ENCODE measurements at regions not wholly inside any gene's neighbourhood (a gene's known extent, or its start where the extent isn't known, plus 50 kb on each side); places are given as distances from the start of the nearest gene placed in this dataset.

DNA sequence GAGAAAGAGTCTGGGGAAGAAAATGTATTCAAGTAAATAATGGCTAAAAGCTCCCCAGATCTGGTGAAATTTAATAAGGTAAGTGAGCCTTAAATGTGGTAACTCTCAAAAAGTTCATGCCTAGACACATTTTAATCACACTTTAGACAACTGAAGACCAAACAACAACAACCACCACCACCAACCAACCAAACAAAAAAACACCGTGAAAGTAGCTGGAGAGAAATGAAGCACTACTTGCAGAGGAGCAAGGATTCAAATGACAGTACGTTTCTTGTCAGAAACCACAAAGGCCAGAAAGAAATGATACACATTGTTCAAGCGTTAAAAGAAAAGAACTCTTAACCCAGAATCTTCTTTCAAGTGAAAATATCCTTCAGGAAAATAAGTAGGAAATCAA lies 208.3 kb downstream of the MYRFL start:
- TF ChIP-seq, protein P1, sequence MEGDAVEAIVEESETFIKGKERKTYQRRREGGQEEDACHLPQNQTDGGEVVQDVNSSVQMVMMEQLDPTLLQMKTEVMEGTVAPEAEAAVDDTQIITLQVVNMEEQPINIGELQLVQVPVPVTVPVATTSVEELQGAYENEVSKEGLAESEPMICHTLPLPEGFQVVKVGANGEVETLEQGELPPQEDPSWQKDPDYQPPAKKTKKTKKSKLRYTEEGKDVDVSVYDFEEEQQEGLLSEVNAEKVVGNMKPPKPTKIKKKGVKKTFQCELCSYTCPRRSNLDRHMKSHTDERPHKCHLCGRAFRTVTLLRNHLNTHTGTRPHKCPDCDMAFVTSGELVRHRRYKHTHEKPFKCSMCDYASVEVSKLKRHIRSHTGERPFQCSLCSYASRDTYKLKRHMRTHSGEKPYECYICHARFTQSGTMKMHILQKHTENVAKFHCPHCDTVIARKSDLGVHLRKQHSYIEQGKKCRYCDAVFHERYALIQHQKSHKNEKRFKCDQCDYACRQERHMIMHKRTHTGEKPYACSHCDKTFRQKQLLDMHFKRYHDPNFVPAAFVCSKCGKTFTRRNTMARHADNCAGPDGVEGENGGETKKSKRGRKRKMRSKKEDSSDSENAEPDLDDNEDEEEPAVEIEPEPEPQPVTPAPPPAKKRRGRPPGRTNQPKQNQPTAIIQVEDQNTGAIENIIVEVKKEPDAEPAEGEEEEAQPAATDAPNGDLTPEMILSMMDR (IDR thresholded peaks at IDR 0.05; ENCODE audit: low read depth, low read length), result no peak
- H3K4me3 ChIP-seq (replicated peaks in 1 of 2; ENCODE audit: low read depth in 2 of 2, low read length in 2 of 2), result no peak overlapping the region
- DNase-seq (ENCODE audit: low read depth in 2 of 2), result no peak

DNA sequence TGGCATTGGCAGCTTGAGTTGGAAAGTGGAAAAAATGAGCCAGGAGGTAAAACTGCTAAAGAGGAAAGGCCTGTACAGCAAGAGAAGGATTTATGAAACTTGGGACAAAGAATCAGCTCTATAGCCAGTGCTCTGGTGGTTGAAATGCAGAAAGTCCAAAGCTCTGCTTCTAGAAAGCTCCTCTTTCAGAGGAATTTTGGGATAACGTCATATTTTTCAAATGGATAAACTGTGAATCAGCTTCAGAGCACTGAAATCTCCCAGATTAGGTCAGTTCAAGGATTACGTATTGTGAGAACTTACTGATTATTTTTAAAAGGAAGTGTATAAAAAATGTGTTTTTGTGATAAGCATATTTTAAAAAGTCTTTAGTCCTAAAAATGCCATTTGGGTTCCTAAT lies 203.1 kb upstream of the CNOT2 start:
- H3K4me3 ChIP-seq (replicated peaks in 1 of 2; ENCODE audit: low read depth in 2 of 2, low read length in 2 of 2), result no peak overlapping the region
- peak; percentile 76 to 82 for DNase-seq (ENCODE audit: low read depth in 2 of 2)
- TF ChIP-seq, protein P1 (IDR thresholded peaks at IDR 0.05; ENCODE audit: low read depth, low read length), result peak; percentile 25

DNA sequence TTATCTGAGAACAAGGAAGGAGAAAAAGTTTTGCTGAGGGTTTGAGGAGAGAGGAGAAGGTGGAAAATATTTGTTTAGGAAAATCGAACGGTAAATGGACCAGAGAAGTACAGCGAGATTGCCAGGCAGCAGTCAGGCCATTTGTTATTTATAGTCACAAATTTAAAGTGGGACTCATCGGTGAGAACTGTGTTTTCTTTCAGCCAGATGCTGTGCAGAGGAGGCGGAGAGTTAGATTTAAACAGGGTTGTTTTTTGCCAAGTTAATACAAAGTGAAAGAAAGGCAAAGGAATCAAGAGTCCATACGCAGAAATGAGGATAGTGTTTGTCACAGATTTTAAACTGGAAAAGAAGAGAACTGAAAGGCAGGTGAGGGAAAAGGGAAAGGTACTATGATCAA lies 200.6 kb upstream of the CNOT2 start:
- DNase-seq (ENCODE audit: low read depth in 2 of 2), result no peak
- TF ChIP-seq, protein P1 (IDR thresholded peaks at IDR 0.05; ENCODE audit: low read depth, low read length), result no peak

DNA sequence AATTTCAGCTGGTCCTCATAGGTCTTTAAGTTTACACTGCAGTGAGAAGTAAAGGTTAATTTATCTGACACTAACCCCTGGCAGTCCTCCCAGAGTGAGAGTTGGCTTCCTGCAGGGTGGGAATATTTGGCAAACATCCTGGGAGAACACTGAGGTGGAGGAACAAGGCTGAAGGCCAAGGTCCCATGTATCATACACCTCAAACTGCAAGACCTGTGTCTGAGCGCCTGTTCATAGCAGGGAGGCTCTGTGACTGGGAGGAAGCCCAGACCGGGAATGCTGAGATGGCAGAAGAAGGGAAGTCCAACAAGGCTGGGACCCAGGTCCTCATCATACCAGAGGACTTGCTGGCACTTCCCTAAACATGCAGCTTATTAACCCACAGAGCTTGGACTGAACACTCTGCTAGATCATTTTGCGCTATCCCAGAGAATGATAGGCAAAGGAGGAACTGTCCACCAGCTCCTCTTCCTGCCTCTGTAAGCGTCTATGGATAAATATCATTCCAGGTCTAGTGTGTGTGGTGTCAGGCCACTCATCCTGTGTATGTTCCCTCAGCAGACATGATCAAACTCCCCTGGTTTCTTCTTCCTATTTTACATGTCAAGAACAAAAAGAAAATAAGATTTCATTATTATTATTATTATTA lies 199.6 kb upstream of the CNOT2 start:
- TF ChIP-seq, protein P1 (IDR thresholded peaks at IDR 0.05; ENCODE audit: low read depth, low read length), result no peak
- peak; percentile 2 to 49 for DNase-seq (ENCODE audit: low read depth in 2 of 2)
- no peak overlapping the region for H3K4me3 ChIP-seq (replicated peaks in 1 of 2; ENCODE audit: low read depth in 2 of 2, low read length in 2 of 2)

More for the DNA sequence above, 200.6 kb upstream of the CNOT2 start:
- H3K4me3 ChIP-seq (replicated peaks in 1 of 2; ENCODE audit: low read depth in 2 of 2, low read length in 2 of 2), result no peak overlapping the region

DNA sequence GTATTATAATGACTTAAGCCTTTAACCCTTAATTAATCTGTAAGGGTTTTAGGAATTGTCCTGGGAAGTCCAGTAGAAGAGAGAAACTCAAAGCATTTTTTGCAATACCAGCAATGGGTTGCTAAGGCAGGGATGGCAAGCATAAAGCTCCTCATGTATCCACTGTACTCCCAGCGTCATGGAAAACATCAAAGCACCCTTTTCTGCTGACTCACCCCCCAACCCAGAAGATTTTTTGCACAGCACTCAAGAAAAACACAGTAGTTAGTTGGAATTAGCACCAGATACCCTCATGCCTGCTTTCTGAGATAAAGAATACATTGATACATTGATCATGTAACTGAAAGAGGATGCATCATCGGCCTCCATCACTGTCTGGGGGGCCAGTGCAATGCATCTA lies 199.1 kb upstream of the CNOT2 start:
- no peak overlapping the region for H3K4me3 ChIP-seq (replicated peaks in 1 of 2; ENCODE audit: low read depth in 2 of 2, low read length in 2 of 2)
- TF ChIP-seq, protein P1 (IDR thresholded peaks at IDR 0.05; ENCODE audit: low read depth, low read length), result no peak
- peak; percentile 32 to 39 for DNase-seq (ENCODE audit: low read depth in 2 of 2)

DNA sequence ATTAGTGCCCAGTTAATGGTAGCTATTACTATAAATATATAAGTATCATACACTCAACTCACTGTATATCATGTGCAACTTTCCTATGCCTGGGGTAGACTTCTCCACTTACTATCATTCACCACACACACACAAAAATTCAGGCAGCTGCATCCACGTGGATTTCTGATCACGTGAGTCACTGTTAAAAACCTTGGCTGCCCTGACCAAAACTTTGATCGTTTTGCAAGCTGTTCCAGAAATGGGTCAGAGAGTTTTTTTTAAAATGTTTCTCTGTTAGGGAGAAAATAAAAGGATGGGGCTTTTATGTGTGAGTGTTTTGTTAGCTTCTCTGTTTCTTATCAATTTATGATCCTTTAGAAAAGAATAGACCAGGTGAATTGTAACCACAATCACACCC lies 198.2 kb upstream of the CNOT2 start:
- no peak overlapping the region for H3K4me3 ChIP-seq (replicated peaks in 1 of 2; ENCODE audit: low read depth in 2 of 2, low read length in 2 of 2)
- DNase-seq (ENCODE audit: low read depth in 2 of 2), result peak; percentile 62 to 72

More for the DNA sequence above, 198.2 kb upstream of the CNOT2 start:
- TF ChIP-seq, protein P1 (IDR thresholded peaks at IDR 0.05; ENCODE audit: low read depth, low read length), result no peak

Measured in cardiac fibroblast (primary cell).